Endothelial cell of umbilical vein (primary cell): ENCODE measurements at regions not wholly inside any gene's neighbourhood (a gene's known extent, or its start where the extent isn't known, plus 50 kb on each side); places are given as distances from the start of the nearest gene placed in this dataset.

Source experiments
- FOS ChIP-seq: IDR thresholded peaks from 2 replicates; pipeline ENCODE4 v1.6.1; 2011; ENCODE audit warnings: mild to moderate bottlenecking, low read length, moderate library complexity, borderline replicate concordance; ENCODE audit not compliant: insufficient read depth
- MYC ChIP-seq: IDR thresholded peaks from one replicate; pipeline ENCODE4 v1.6.1; 2011; ENCODE audit warnings: mild to moderate bottlenecking, low read depth, low read length
- POLR2AphosphoS5 ChIP-seq: IDR thresholded peaks from 2 replicates; pipeline ENCODE4 v1.6.1; 2012; ENCODE audit warnings: low read depth, mild to moderate bottlenecking, control low read depth, low read length, moderate library complexity; ENCODE audit not compliant: insufficient read depth
- TF ChIP-seq, protein P1 (sequence below), 2 donors: IDR thresholded peaks; 1 replicate in 1 of 2; 2 replicates in 1 of 2; pipeline ENCODE4 v1.5.1; 2011; ENCODE audit warnings: low read length in 2 of 2, mild to moderate bottlenecking in 2 of 2, moderate library complexity in 2 of 2, control low read depth in 1 of 2, inconsistent platforms in 1 of 2, low read depth in 1 of 2; ENCODE audit not compliant: insufficient read depth in 1 of 2; ENCODE audit errors: extremely low read depth in 1 of 2

GRCh38 chr7:91645542-91645941, 235.0 kb downstream of the MTERF1 start:
- TF ChIP-seq, protein P1, sequence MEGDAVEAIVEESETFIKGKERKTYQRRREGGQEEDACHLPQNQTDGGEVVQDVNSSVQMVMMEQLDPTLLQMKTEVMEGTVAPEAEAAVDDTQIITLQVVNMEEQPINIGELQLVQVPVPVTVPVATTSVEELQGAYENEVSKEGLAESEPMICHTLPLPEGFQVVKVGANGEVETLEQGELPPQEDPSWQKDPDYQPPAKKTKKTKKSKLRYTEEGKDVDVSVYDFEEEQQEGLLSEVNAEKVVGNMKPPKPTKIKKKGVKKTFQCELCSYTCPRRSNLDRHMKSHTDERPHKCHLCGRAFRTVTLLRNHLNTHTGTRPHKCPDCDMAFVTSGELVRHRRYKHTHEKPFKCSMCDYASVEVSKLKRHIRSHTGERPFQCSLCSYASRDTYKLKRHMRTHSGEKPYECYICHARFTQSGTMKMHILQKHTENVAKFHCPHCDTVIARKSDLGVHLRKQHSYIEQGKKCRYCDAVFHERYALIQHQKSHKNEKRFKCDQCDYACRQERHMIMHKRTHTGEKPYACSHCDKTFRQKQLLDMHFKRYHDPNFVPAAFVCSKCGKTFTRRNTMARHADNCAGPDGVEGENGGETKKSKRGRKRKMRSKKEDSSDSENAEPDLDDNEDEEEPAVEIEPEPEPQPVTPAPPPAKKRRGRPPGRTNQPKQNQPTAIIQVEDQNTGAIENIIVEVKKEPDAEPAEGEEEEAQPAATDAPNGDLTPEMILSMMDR (IDR thresholded peaks at IDR 0.05; ENCODE audit: extremely low read depth in 1 of 2, insufficient read depth in 1 of 2, low read depth in 1 of 2, low read length in 2 of 2) = no peak
- TF ChIP-seq POLR2AphosphoS5 (no peak), FOS (no peak), MYC (no peak)
